ENCODE measurements at regions not wholly inside any gene's neighbourhood (a gene's known extent, or its start where the extent isn't known, plus 50 kb on each side); places are given as distances from the start of the nearest gene placed in this dataset.

DNA sequence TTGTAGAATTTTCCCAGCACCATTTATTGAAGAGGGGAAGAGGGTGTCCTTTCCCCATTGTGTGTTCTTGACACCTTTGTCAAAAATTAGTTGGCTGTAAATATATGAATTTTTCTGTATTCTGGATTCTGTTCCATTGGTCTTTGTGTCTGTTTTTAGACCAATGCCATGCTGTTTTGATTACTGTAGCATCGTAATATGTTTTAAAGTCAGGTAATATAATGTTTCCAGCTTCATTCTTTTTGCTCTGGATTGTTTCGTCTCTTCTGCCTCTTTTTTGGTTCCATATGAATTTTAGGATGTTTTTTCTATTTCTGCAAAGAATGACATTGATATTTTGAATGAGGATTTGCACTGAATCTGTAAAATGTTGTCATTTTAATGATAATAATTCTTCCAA lies 331.9 kb upstream of the RGS6 start:
- TF ChIP-seq, protein P1, sequence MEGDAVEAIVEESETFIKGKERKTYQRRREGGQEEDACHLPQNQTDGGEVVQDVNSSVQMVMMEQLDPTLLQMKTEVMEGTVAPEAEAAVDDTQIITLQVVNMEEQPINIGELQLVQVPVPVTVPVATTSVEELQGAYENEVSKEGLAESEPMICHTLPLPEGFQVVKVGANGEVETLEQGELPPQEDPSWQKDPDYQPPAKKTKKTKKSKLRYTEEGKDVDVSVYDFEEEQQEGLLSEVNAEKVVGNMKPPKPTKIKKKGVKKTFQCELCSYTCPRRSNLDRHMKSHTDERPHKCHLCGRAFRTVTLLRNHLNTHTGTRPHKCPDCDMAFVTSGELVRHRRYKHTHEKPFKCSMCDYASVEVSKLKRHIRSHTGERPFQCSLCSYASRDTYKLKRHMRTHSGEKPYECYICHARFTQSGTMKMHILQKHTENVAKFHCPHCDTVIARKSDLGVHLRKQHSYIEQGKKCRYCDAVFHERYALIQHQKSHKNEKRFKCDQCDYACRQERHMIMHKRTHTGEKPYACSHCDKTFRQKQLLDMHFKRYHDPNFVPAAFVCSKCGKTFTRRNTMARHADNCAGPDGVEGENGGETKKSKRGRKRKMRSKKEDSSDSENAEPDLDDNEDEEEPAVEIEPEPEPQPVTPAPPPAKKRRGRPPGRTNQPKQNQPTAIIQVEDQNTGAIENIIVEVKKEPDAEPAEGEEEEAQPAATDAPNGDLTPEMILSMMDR (IDR thresholded peaks at IDR 0.05) = no peak
- TF ChIP-seq POLR2A (IDR thresholded peaks at IDR 0.05) = no peak

Measured in uterus (tissue), 2 donors.